ENCODE measurements at regions not wholly inside any gene's neighbourhood (a gene's known extent, or its start where the extent isn't known, plus 50 kb on each side); places are given as distances from the start of the nearest gene placed in this dataset.

- no peak overlapping the region for H3K4ac ChIP-seq (ENCODE audit: low read depth, low read length)
- H3K27me3 ChIP-seq (ENCODE audit: insufficient read depth, low read length): no peaks in the 10 kb centered on the region
- no peaks in the 10 kb centered on the region for H3K79me1 ChIP-seq (ENCODE audit: insufficient read depth, low read depth, low read length, poor library complexity, severe bottlenecking)
- no peak overlapping the region for H2AFZ ChIP-seq (ENCODE audit: low read length)
- Mint-ChIP-seq H3K27me3 (ENCODE audit: low read depth) (no peaks in the 10 kb centered on the region), H3K4me3 (no peak overlapping the region), H3K4me1 (no peaks in the 10 kb centered on the region), H3K27ac (no peak overlapping the region), H3K36me3 (ENCODE audit: insufficient read depth in 1 of 3, low read depth in 3 of 3) (no peaks in the 10 kb centered on the region), H3K9me3 (peaks cover 5 to 9% of the 10 kb centered on the region in 2 experiments; a peak in 2 of 5 replicates)
- H3K9ac ChIP-seq (ENCODE audit: extremely low read depth, insufficient read length, low read length): no peak overlapping the region
- no peak overlapping the region for H2BK20ac ChIP-seq (ENCODE audit: low read depth, low read length, poor library complexity, severe bottlenecking)
- H3K27ac ChIP-seq (ENCODE audit: insufficient read length, low read depth, low read length): no peak overlapping the region
- H4K91ac ChIP-seq (ENCODE audit: insufficient read length, low read depth, low read length): no peak overlapping the region
- no peaks in the 10 kb centered on the region for H3K23me2 ChIP-seq (ENCODE audit: insufficient read length, low read depth, low read length, poor library complexity, severe bottlenecking)
- no peak overlapping the region for H4K5ac ChIP-seq (ENCODE audit: insufficient read length, low read depth, low read length)
- no peaks in the 10 kb centered on the region for H3K9me3 ChIP-seq (ENCODE audit: control insufficient read depth, low read depth, low read length)
- no peak for DNase-seq
- H4K20me1 ChIP-seq (ENCODE audit: control insufficient read depth, insufficient read depth, insufficient read length): no peaks in the 10 kb centered on the region
- no peak overlapping the region for H3K18ac ChIP-seq (ENCODE audit: insufficient read length, low read depth, low read length)
- H3K56ac ChIP-seq (ENCODE audit: insufficient read length, low read depth, low read length): no peak overlapping the region
- H3K23ac ChIP-seq (ENCODE audit: insufficient read length, low read depth, low read length): no peak overlapping the region
- no peak overlapping the region for H3K4me2 ChIP-seq (ENCODE audit: insufficient read depth, insufficient read length, low read length)
- no peak overlapping the region for H2BK15ac ChIP-seq (ENCODE audit: low read depth, low read length)
- no peak overlapping the region for H2BK120ac ChIP-seq (ENCODE audit: low read depth, low read length, poor library complexity, severe bottlenecking)
- no peak overlapping the region for H3K14ac ChIP-seq (ENCODE audit: insufficient read depth, low read length)
- no peak overlapping the region for H3T11ph ChIP-seq (ENCODE audit: low read length)
- H2BK5ac ChIP-seq (ENCODE audit: insufficient read length, low read length): no peak overlapping the region
- WGBS (ENCODE audit: extremely low coverage, insufficient read length, low lambda C conversion rate): no CpG with 5 or more reads among the region's 2 CpGs
- H4K8ac ChIP-seq (replicated peaks; ENCODE audit: insufficient read length, low read depth, low read length): no peak overlapping the region
- no peak overlapping the region for H2AK5ac ChIP-seq (ENCODE audit: insufficient read length, low read length)
- no peak for TF ChIP-seq CTCF (conservative IDR thresholded peaks at IDR 0.05)
- no peaks in the 10 kb centered on the region for H3K79me2 ChIP-seq (ENCODE audit: insufficient read depth, low read length)
- H2BK12ac ChIP-seq (ENCODE audit: insufficient read length, low read depth, low read length): no peak overlapping the region
- H3K4me1 ChIP-seq (ENCODE audit: insufficient read depth, low read length): no peaks in the 10 kb centered on the region
Measured at GRCh38 chr2:49515996-49516782, 361.9 kb upstream of the FSHR start.
